GM10266 (cell line): ENCODE measurements at regions not wholly inside any gene's neighbourhood (a gene's known extent, or its start where the extent isn't known, plus 50 kb on each side); places are given as distances from the start of the nearest gene placed in this dataset.

ENCODE experiments used
- DNase-seq: peaks from one replicate; pipeline ENCODE4 v3.0.0; 2012; ENCODE audit errors: extremely low spot score
- TF ChIP-seq, protein P1 (sequence below): IDR thresholded peaks from 2 replicates; pipeline ENCODE4 v1.5.1; 2012; ENCODE audit warnings: mild to moderate bottlenecking, low read depth; ENCODE audit not compliant: control insufficient read depth, insufficient read depth; ENCODE audit errors: missing control alignments

DNA sequence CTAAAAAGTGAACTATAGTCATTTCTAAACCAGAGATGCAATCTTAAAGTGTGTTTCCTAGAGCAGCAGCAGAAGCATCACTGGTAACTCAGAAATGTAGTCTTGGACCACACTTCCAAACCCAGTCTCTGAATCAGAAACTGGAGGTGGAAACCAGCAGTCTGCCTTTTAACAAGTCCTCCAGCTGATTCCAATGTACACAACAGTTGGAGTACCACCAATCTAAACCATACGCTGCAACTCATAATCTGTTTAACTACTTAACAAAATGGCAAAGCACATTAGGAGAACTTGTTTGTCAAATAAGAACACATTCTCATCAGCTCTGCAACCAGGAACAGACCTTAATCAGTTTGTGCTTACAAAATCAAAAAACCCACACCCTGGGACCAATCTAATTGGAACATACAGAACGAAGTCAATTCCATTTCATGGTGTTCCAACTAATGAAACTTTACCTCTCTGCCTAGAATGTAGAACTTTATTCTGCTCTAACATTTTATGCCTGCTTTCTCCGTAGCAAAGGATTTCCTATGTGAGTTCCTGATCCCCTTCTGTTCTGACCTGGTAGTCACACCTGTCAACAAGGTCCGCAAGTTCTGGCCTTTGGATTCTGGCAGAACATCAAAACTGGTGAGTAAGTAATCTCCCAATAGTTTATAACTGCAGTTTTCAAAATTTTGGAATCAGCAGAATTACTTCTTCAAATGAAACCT lies 390.4 kb downstream of the HTR1B start:
- TF ChIP-seq, protein P1, sequence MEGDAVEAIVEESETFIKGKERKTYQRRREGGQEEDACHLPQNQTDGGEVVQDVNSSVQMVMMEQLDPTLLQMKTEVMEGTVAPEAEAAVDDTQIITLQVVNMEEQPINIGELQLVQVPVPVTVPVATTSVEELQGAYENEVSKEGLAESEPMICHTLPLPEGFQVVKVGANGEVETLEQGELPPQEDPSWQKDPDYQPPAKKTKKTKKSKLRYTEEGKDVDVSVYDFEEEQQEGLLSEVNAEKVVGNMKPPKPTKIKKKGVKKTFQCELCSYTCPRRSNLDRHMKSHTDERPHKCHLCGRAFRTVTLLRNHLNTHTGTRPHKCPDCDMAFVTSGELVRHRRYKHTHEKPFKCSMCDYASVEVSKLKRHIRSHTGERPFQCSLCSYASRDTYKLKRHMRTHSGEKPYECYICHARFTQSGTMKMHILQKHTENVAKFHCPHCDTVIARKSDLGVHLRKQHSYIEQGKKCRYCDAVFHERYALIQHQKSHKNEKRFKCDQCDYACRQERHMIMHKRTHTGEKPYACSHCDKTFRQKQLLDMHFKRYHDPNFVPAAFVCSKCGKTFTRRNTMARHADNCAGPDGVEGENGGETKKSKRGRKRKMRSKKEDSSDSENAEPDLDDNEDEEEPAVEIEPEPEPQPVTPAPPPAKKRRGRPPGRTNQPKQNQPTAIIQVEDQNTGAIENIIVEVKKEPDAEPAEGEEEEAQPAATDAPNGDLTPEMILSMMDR, result no peak
- no peak for DNase-seq

DNA sequence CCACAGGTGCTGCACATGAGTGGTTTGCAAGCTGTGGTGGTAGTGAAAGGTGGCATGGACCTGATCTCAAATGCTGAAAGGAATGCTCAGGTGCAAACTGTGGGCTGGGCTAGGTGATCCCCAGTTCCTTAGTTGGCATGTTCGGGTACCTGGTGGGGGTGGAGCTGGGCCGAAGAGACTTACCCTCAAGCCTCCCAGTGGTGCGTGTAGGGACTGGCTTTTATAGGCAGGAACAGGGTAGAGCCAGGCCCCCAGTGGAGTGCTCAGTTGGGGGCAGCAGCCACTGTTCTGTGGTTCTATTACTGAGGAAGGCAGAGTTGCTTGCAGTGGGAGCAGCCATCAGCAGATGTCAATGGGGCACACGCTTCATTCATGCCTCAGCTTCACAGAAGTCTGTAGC lies 399.8 kb downstream of the HTR1B start:
- TF ChIP-seq, protein P1, result no peak
- no peak for DNase-seq

DNA sequence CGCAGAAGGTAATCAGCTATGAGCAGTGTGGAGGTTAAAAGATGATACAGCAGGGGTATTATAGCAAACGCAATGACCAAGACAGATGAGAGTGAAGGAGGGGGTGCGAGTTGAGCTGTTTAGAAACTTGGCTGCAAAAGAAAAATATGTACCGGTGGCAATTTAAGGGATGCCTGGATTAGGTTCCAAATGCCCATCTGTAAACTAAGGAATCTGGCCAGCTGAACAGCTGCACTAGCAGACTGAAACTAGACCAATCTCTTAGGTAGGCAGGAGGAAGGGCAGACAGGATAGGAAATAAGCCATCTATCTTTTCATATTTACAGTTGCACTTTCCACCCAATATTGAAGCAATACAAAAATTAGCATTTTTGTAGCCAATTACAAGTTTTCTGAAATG lies 407.6 kb downstream of the HTR1B start:
- no peak for DNase-seq
- TF ChIP-seq, protein P1, result no peak

DNA sequence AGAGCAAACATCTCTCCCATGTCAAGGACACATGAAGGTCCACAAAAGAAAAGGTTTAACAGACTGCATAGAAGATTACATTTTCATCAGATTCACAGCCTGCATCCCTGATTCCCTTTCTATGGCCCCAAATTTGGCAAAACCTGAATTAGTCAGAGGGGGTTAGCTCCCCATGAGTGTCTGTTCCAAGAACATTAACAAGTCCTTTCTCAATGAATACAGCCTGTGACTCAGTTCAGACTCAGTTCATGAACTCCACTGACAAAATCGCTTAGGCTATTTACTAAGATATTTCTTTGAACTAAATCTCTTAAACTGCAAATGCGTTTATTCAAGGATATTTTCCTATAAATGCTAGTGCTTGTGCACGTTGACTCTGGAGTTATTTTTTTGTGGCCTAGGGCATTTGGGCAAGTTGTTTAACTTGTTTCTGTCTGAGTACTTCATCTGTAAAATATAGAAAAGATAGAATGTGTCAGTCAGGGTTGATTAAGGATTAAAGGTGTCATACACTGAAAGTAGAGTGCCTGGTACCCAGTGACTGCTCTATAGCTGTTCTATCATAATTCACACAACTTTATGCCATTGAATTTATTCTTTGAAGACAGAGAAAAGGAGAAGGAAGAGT lies 422.6 kb downstream of the HTR1B start:
- TF ChIP-seq, protein P1, result no peak
- no peak for DNase-seq

DNA sequence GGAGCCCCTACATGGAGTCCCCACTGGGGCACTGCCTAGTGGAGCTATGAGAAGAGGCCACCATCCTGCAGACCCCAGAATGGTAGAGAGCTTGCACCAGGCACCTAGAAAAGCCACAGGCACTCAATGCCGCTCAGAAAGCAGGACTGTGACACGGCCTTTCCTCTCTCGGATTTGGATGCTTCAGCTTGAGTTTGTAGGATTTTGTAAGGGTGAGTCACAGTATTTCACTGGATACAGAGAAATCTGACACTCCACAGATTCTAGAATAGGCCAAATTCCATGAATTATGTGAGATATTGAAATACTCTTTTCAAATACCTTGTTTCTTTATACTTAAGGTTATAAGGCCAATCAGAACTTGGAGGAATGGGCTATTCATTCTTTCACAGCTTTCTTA lies 424.5 kb downstream of the HTR1B start:
- TF ChIP-seq, protein P1, result no peak
- DNase-seq, result no peak

DNA sequence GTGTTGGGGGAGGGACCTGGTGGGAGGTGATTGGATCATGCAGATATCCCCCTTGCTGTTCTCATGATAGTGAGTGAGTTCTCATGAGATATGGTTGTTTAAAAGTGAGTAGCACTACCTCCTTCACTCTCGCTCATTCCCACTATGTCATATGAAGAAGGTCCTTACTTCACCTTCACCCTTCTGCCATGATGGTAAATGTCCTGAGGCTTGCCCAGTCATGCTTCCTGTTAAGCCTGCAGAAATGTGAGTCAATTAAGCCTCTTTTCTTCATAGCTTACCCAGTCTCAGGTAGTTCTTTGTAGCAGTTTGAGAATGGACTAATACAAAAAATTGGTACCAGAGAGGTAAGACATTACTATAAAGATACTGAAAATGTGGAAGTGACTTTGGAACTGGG lies 425.9 kb downstream of the HTR1B start:
- DNase-seq, result no peak
- TF ChIP-seq, protein P1, result no peak

DNA sequence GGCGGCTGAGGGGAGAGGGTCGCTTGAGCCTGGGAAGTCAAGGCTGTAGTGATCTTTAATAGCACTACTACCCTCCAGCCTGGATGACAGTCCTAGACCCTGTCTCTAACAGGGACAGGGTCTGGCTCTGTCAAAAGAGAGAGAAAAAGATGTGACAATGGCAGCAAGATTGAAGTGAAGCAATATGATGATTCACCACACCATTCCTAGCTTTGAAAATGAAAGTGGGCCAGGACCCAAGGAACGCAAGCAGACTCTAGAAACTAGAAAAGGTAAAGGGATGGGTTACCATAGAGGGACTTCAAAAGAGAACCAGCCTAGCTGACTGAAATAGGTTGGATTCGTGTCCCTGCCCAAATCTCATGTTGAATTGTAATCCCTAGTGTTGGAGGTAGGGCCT lies 426.9 kb downstream of the HTR1B start:
- TF ChIP-seq, protein P1, result no peak
- DNase-seq, result no peak
